Heart left ventricle (tissue), 16 donors: ENCODE measurements at regions not wholly inside any gene's neighbourhood (a gene's known extent, or its start where the extent isn't known, plus 50 kb on each side); places are given as distances from the start of the nearest gene placed in this dataset.

Experiments used
- ATAC-seq, 4 donors: fragments of 200-7000 bp; cut with Tn5 transposase; one replicate each; pipeline ENCODE4 v1.9.1; 2020 to 2022; ENCODE audit warnings: moderate library complexity in 4 of 4, mild to moderate bottlenecking in 3 of 4, moderate number of reproducible peaks in 1 of 4
- DNase-seq, 5 donors: peaks; one replicate each; pipeline ENCODE4 v3.0.0-alpha.2; 2020
- H3K27ac ChIP-seq, 12 donors: fragments of 200-600 bp; sonication (generic) in 4 of 12; one replicate each; pipeline versions ENCODE4 v1.5.0 to v1.8.0; 2016 to 2022; ENCODE audit warnings: mild to moderate bottlenecking in 2 of 12
- H3K27me3 ChIP-seq, 9 donors: fragments of 200-600 bp; sonication (generic) in 2 of 9; one replicate each; pipeline versions ENCODE4 v1.5.1 to v1.8.0; 2016 to 2022; ENCODE audit warnings: mild to moderate bottlenecking in 3 of 9
- H3K36me3 ChIP-seq, 9 donors: fragments of 200-600 bp; sonication (generic) in 2 of 9; one replicate each; pipeline versions ENCODE4 v1.5.0 to v1.8.0; 2018 to 2022; ENCODE audit warnings: mild to moderate bottlenecking in 2 of 9
- H3K4me1 ChIP-seq, 12 donors: fragments of 200-600 bp; sonication (generic) in 4 of 12; one replicate each; pipeline versions ENCODE4 v1.5.0 to v1.8.0; 2016 to 2022; ENCODE audit warnings: mild to moderate bottlenecking in 3 of 12
- H3K4me3 ChIP-seq, 12 donors: fragments of 200-600 bp; sonication (generic) in 4 of 12; one replicate each; pipeline versions ENCODE4 v1.5.0 to v1.8.0; 2017 to 2022; ENCODE audit warnings: mild to moderate bottlenecking in 9 of 12, moderate library complexity in 4 of 12
- H3K9me3 ChIP-seq, 12 donors: fragments of 200-600 bp; sonication (generic) in 4 of 12; one replicate each; pipeline versions ENCODE4 v1.5.0 to v1.8.0; 2016 to 2022; ENCODE audit warnings: mild to moderate bottlenecking in 1 of 12
- CTCF ChIP-seq, 12 donors: fragments of 200-600 bp; sonication (generic) in 4 of 12; IDR thresholded peaks; one replicate each; pipeline versions ENCODE4 v1.5.0 to v1.8.0; 2018 to 2022; ENCODE audit warnings: antibody characterized with exemption in 12 of 12, mild to moderate bottlenecking in 5 of 12
- POLR2A ChIP-seq, 2 donors: fragments of 450-650 bp; IDR thresholded peaks; one replicate each; pipeline ENCODE4 v1.6.1; 2017; ENCODE audit warnings: antibody characterized with exemption in 2 of 2, mild to moderate bottlenecking in 2 of 2, moderate library complexity in 2 of 2
- WGBS, 4 donors: extraction: QIAGEN DNeasy Blood & Tissue Kit in 2 of 4; methylation state at CpG; one replicate each; pipeline versions ENCODE4 v1.1.5 to v1.1.7; 2013 to 2018; 5-methylcytosine and 5-hydroxymethylcytosine counted together
- intact Hi-C, 10 donors: fragments of 100-400 bp; cut with DNase I; formaldehyde crosslinking; loops; one replicate each; pipeline versions ENCODE4 v1.11.1 to v1.14.2; 2022
- donor health status: ischemic (EF 13 %, LVEDD 7.1; RV severe dilation, severe dysfunction).
- donor health status: healthy with polysubstance abuse.
- donor health status: DM: no; HTN: yes; CAD: no.
- donor health status: DM: no; HTN: no; CAD: no.
- donor health status: ischemic (EF 25% LVEDD 6.9; RV normal size, moderate dysfunction).
- donor health status: ischemic (EF 25% LVEDD 5.7; RV mildly dilated, moderate dysfunction).
- donor health status: healthy.
- donor health status: DM: yes; HTN: yes; CAD: no.
- donor health status: ischemic (EF 35%, LVEDD 5.7; RV mildly dilated, moderate dysfunction).
- donor health status: nonischemic (EF 11% LVEDD 7.7; RV severe dilation, severe dysfunction).
- donor health status: DM: yes; HTN: yes; CAD: no.
- donor health status: PGD.
- donor health status: ischemic (EF 29% LVEDD 5.4; RV normal size, mild dysfunction).
- donor health status: nonischemic (EF 23%, LVEDD 6.1; RV moderate dilation, normal function).

GRCh38 chr4:153931804-153932203 lies 142.9 kb upstream of the SFRP2 start:
- DNase-seq (no peak), ATAC-seq (no peak)
- TF ChIP-seq CTCF (IDR thresholded peaks at IDR 0.05) = no peak
- no peak for TF ChIP-seq POLR2A (IDR thresholded peaks at IDR 0.05)
- H3K4me1 ChIP-seq = no peaks in the 10 kb centered on the region
- 83 to 95% (median 93%) methylated on average over 1 of the region's 1 CpG for WGBS, 4 donors
- intact Hi-C loops = no loop called here
- H3K4me3 ChIP-seq = no peak overlapping the region
- no peaks in the 10 kb centered on the region for H3K36me3 ChIP-seq
- H3K27me3 ChIP-seq = peaks cover 0 to 4% (median 0%) of the 10 kb centered on the region in 9 donors
- H3K27ac ChIP-seq = no peak overlapping the region
- H3K9me3 ChIP-seq = no peaks in the 10 kb centered on the region

- Histone ChIP-seq H3K27me3 (peaks cover 0 to 4% (median 0%) of the 10 kb centered on the region in 9 donors), H3K4me1 (no peaks in the 10 kb centered on the region), H3K9me3 (no peaks in the 10 kb centered on the region), H3K27ac (no peak overlapping the region), H3K36me3 (no peaks in the 10 kb centered on the region), H3K4me3 (peak overlapping the region in 1 of 12 donors; percentile 14)
- ATAC-seq = no peak
- intact Hi-C loops = no loop called here
- TF ChIP-seq CTCF (IDR thresholded peaks at IDR 0.05) (no peak), POLR2A (IDR thresholded peaks at IDR 0.05) (no peak)
- DNase-seq = no peak
- WGBS, 4 donors = 70 to 81% (median 74%) methylated on average over 5 of the region's 5 CpGs
Observed at GRCh38 chr4:153929675-153930074, 140.8 kb upstream of the SFRP2 start.

DNA sequence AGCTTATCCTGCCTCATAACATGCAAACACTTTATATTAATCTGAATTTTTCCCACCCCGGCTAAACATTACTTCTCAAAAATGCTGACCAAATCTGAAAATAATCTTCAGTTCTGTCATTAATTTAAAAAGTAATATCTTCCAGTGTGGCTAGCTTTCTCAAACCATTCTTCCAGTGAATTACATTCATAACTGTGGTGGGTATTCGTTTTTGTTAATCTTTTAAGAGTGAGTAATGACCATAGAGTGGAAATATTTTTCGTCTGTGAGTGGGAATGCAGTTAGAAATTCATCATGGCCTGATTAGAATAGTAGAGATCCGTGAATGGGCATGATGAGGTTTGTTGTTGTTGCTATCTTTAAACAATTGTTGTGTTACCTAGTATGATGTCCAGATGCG lies 138.6 kb upstream of the SFRP2 start:
- no peaks in the 10 kb centered on the region for H3K36me3 ChIP-seq
- ATAC-seq = no peak
- H3K27me3 ChIP-seq = no peaks in the 10 kb centered on the region
- DNase-seq = no peak
- no peak overlapping the region for H3K27ac ChIP-seq
- WGBS, 4 donors = 79 to 85% (median 82%) methylated on average over 5 of the region's 5 CpGs
- no peak for TF ChIP-seq POLR2A (IDR thresholded peaks at IDR 0.05)
- no peak for TF ChIP-seq CTCF (IDR thresholded peaks at IDR 0.05)
- H3K4me3 ChIP-seq = no peak overlapping the region
- intact Hi-C loops = no loop called here
- no peaks in the 10 kb centered on the region for H3K4me1 ChIP-seq
- H3K9me3 ChIP-seq = no peaks in the 10 kb centered on the region

GRCh38 chr4:153922148-153922547 lies 133.3 kb upstream of the SFRP2 start:
- TF ChIP-seq POLR2A (IDR thresholded peaks at IDR 0.05) = no peak
- TF ChIP-seq CTCF (IDR thresholded peaks at IDR 0.05) = no peak
- Histone ChIP-seq H3K27me3 (no peaks in the 10 kb centered on the region), H3K27ac (no peak overlapping the region), H3K4me1 (no peaks in the 10 kb centered on the region), H3K4me3 (no peak overlapping the region), H3K9me3 (no peaks in the 10 kb centered on the region), H3K36me3 (no peaks in the 10 kb centered on the region)
- 71 to 83% (median 76%) methylated on average over 2 of the region's 2 CpGs for WGBS, 4 donors
- DNase-seq (no peak), ATAC-seq (no peak)
- intact Hi-C loops = no loop called here
